ENCODE measurements at regions not wholly inside any gene's neighbourhood (a gene's known extent, or its start where the extent isn't known, plus 50 kb on each side); places are given as distances from the start of the nearest gene placed in this dataset.

GRCh38 chr16:35258381-35258780 lies 1799.0 kb downstream of the TP53TG3F start:
- Histone ChIP-seq H3K4me2 (ENCODE audit: low read length) (no peak overlapping the region), H3K9me2 (replicated peaks; ENCODE audit: control insufficient read depth, low read length) (no peaks in the 10 kb centered on the region), H3K27me3 (ENCODE audit: control insufficient read depth, low read length) (no peaks in the 10 kb centered on the region), H3F3A (ENCODE audit: control insufficient read depth, insufficient read depth) (no peaks in the 10 kb centered on the region), H4K20me1 (ENCODE audit: control insufficient read depth, insufficient read depth, low read depth, low read length) (no peaks in the 10 kb centered on the region), H3K4me1 (ENCODE audit: control insufficient read depth, low read length) (no peaks in the 10 kb centered on the region), H3K27ac (ENCODE audit: low read depth, low read length) (no peak overlapping the region), H3K79me2 (ENCODE audit: control insufficient read depth, low read length) (no peaks in the 10 kb centered on the region), H3K9me3 (ENCODE audit: control insufficient read depth, insufficient read depth, low read length) (peaks cover 5% of the 10 kb centered on the region; the same call in 1 of the 2 replicates), H3K36me3 (ENCODE audit: control insufficient read depth, low read length) (no peaks in the 10 kb centered on the region), H3K4me3 (ENCODE audit: low read length) (no peak overlapping the region)
- TF ChIP-seq CTCF (IDR thresholded peaks at IDR 0.05; ENCODE audit: low read depth, low read length, poor library complexity, severe bottlenecking) (no peak), EZH2phosphoT487 (IDR thresholded peaks at IDR 0.05; ENCODE audit: borderline replicate concordance, low read length) (no peak)

- Histone ChIP-seq H3K36me3 (ENCODE audit: control insufficient read depth, low read length) (no peaks in the 10 kb centered on the region), H3K4me2 (ENCODE audit: low read length) (no peak overlapping the region), H3K79me2 (ENCODE audit: control insufficient read depth, low read length) (no peaks in the 10 kb centered on the region), H3K9me2 (replicated peaks; ENCODE audit: control insufficient read depth, low read length) (no peaks in the 10 kb centered on the region), H3K27me3 (ENCODE audit: control insufficient read depth, low read length) (no peaks in the 10 kb centered on the region), H4K20me1 (ENCODE audit: control insufficient read depth, insufficient read depth, low read depth, low read length) (no peaks in the 10 kb centered on the region), H3K9me3 (ENCODE audit: control insufficient read depth, insufficient read depth, low read length) (no peaks in the 10 kb centered on the region), H3F3A (ENCODE audit: control insufficient read depth, insufficient read depth) (no peaks in the 10 kb centered on the region), H3K27ac (ENCODE audit: low read depth, low read length) (no peak overlapping the region), H3K4me1 (ENCODE audit: control insufficient read depth, low read length) (no peaks in the 10 kb centered on the region), H3K4me3 (ENCODE audit: low read length) (no peak overlapping the region)
- TF ChIP-seq CTCF (IDR thresholded peaks at IDR 0.05; ENCODE audit: low read depth, low read length, poor library complexity, severe bottlenecking) (no peak), EZH2phosphoT487 (IDR thresholded peaks at IDR 0.05; ENCODE audit: borderline replicate concordance, low read length) (no peak)
These were observed 1836.4 kb downstream of the TP53TG3F start for GRCh38 chr16:35295856-35296255.

GRCh38 chr16:35296962-35297653 lies 1837.7 kb downstream of the TP53TG3F start:
- Histone ChIP-seq H3K27me3 (ENCODE audit: control insufficient read depth, low read length) (no peaks in the 10 kb centered on the region), H3K4me3 (ENCODE audit: low read length) (no peak overlapping the region), H3F3A (ENCODE audit: control insufficient read depth, insufficient read depth) (no peaks in the 10 kb centered on the region), H4K20me1 (ENCODE audit: control insufficient read depth, insufficient read depth, low read depth, low read length) (no peaks in the 10 kb centered on the region), H3K9me2 (replicated peaks; ENCODE audit: control insufficient read depth, low read length) (no peaks in the 10 kb centered on the region), H3K27ac (ENCODE audit: low read depth, low read length) (no peak overlapping the region), H3K9me3 (ENCODE audit: control insufficient read depth, insufficient read depth, low read length) (no peaks in the 10 kb centered on the region), H3K79me2 (ENCODE audit: control insufficient read depth, low read length) (no peaks in the 10 kb centered on the region), H3K4me1 (ENCODE audit: control insufficient read depth, low read length) (no peaks in the 10 kb centered on the region), H3K36me3 (ENCODE audit: control insufficient read depth, low read length) (no peaks in the 10 kb centered on the region), H3K4me2 (ENCODE audit: low read length) (no peak overlapping the region)
- TF ChIP-seq EZH2phosphoT487 (IDR thresholded peaks at IDR 0.05; ENCODE audit: borderline replicate concordance, low read length) (no peak), CTCF (IDR thresholded peaks at IDR 0.05; ENCODE audit: low read depth, low read length, poor library complexity, severe bottlenecking) (no peak)

Data from DOHH2 (cell line).